ENCODE measurements at regions not wholly inside any gene's neighbourhood (a gene's known extent, or its start where the extent isn't known, plus 50 kb on each side); places are given as distances from the start of the nearest gene placed in this dataset.

GRCh38 chr3:134713671-134714070 lies 62.8 kb upstream of the KY start:
- no peak for ATAC-seq
- TF ChIP-seq ZNF70 (CRISPR knock-in tag; IDR thresholded peaks at IDR 0.05) (no peak), SNAI2 (CRISPR knock-in tag; IDR thresholded peaks at IDR 0.05) (no peak), BACH2 (CRISPR knock-in tag; IDR thresholded peaks at IDR 0.05; ENCODE audit: borderline replicate concordance) (no peak), ZC3H10 (CRISPR knock-in tag; IDR thresholded peaks at IDR 0.05) (no peak), TOX (CRISPR knock-in tag; IDR thresholded peaks at IDR 0.05; ENCODE audit: borderline replicate concordance) (no peak), ZNF565 (CRISPR knock-in tag; conservative IDR thresholded peaks at IDR 0.05; ENCODE audit: low read depth) (no peak), ZNF8 (CRISPR knock-in tag; IDR thresholded peaks at IDR 0.05) (no peak), RARB (CRISPR knock-in tag; IDR thresholded peaks at IDR 0.05) (no peak), OSR1 (CRISPR knock-in tag; IDR thresholded peaks at IDR 0.05) (no peak), ZFP3 (CRISPR knock-in tag; IDR thresholded peaks at IDR 0.05) (no peak), PPARA (CRISPR knock-in tag; IDR thresholded peaks at IDR 0.05; ENCODE audit: borderline replicate concordance) (no peak), ISL1 (CRISPR knock-in tag; IDR thresholded peaks at IDR 0.05) (no peak), GLIS3 (CRISPR knock-in tag; IDR thresholded peaks at IDR 0.05) (no peak), CSDC2 (CRISPR knock-in tag; IDR thresholded peaks at IDR 0.05) (no peak)

- peak; percentile 83 for ATAC-seq
- TF ChIP-seq SNAI2 (CRISPR knock-in tag; IDR thresholded peaks at IDR 0.05) (no peak), ARNTL (CRISPR knock-in tag; IDR thresholded peaks at IDR 0.05; ENCODE audit: borderline replicate concordance, low read depth) (no peak), OSR1 (CRISPR knock-in tag; IDR thresholded peaks at IDR 0.05) (no peak), GLIS3 (CRISPR knock-in tag; IDR thresholded peaks at IDR 0.05) (no peak), TSHZ2 (CRISPR knock-in tag; IDR thresholded peaks at IDR 0.05) (no peak), PATZ1 (CRISPR knock-in tag; IDR thresholded peaks at IDR 0.05; ENCODE audit: borderline replicate concordance) (no peak), ESRRG (CRISPR knock-in tag; IDR thresholded peaks at IDR 0.05) (no peak)
Measured at GRCh38 chr3:134718726-134719125, 67.9 kb upstream of the KY start.

- ATAC-seq, result no peak
- TF ChIP-seq ZNF70 (CRISPR knock-in tag; IDR thresholded peaks at IDR 0.05) (no peak), TCF4 (CRISPR knock-in tag; IDR thresholded peaks at IDR 0.05; ENCODE audit: borderline replicate concordance) (no peak), CSRNP3 (CRISPR knock-in tag; IDR thresholded peaks at IDR 0.05) (no peak), POU6F1 (CRISPR knock-in tag; IDR thresholded peaks at IDR 0.05; ENCODE audit: borderline replicate concordance, low read depth) (no peak), ZFP3 (CRISPR knock-in tag; IDR thresholded peaks at IDR 0.05) (no peak), PATZ1 (CRISPR knock-in tag; IDR thresholded peaks at IDR 0.05; ENCODE audit: borderline replicate concordance) (no peak), TSHZ2 (CRISPR knock-in tag; IDR thresholded peaks at IDR 0.05) (no peak), OSR1 (CRISPR knock-in tag; IDR thresholded peaks at IDR 0.05) (no peak), CREB5 (CRISPR knock-in tag; IDR thresholded peaks at IDR 0.05; ENCODE audit: low read depth) (no peak), BACH2 (CRISPR knock-in tag; IDR thresholded peaks at IDR 0.05; ENCODE audit: borderline replicate concordance) (no peak), ZNF8 (CRISPR knock-in tag; IDR thresholded peaks at IDR 0.05) (no peak)
Measured at GRCh38 chr3:134721214-134721613, 70.4 kb upstream of the KY start.

Measured in SK-N-SH treated with all-trans-retinoic acid at 6 μM for 48 hours (cell line).